ENCODE measurements at regions not wholly inside any gene's neighbourhood (a gene's known extent, or its start where the extent isn't known, plus 50 kb on each side); places are given as distances from the start of the nearest gene placed in this dataset.

DNA sequence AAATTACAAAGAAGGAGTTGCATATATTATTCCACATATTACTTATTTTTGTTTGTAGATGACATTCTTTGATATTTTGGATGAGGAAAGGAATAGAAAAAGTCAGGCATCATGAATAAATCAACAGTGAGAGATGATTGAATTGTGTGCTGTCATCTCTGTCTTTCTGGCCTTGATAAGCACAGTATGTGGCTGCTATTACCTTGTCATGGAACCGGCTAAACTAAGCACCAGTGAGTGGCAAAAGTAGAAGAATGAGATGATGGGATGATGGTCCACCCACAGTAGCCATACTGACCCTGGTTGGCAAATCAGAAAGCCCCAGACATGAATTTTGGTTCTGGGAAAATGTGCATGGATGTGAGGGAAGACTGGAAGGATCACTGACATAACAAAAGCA, 361.2 kb upstream of the DMAC1 start:
- no peaks in the 10 kb centered on the region for H3K4me1 ChIP-seq (ENCODE audit: control insufficient read depth in 2 of 2, insufficient read depth in 2 of 2, low read length in 1 of 2)
- H3K36me3 ChIP-seq (ENCODE audit: control insufficient read depth in 2 of 2, insufficient read depth in 2 of 2, low read length in 1 of 2): no peaks in the 10 kb centered on the region
- no peaks in the 10 kb centered on the region for H3K27me3 ChIP-seq (ENCODE audit: control insufficient read depth in 1 of 2, insufficient read depth in 2 of 2, low read length in 2 of 2)
- no peak overlapping the region for H3K27ac ChIP-seq (ENCODE audit: low read depth in 2 of 2, low read length in 1 of 2)
- H3K9me3 ChIP-seq (ENCODE audit: control insufficient read depth in 2 of 2, insufficient read depth in 1 of 2, low read depth in 1 of 2, low read length in 1 of 2): no peaks in the 10 kb centered on the region
- 83% methylated on average over 1 of the region's 1 CpG for WGBS, 2 donors
- no peak overlapping the region for H3K4me3 ChIP-seq (ENCODE audit: low read depth in 1 of 2, low read length in 2 of 2)

DNA sequence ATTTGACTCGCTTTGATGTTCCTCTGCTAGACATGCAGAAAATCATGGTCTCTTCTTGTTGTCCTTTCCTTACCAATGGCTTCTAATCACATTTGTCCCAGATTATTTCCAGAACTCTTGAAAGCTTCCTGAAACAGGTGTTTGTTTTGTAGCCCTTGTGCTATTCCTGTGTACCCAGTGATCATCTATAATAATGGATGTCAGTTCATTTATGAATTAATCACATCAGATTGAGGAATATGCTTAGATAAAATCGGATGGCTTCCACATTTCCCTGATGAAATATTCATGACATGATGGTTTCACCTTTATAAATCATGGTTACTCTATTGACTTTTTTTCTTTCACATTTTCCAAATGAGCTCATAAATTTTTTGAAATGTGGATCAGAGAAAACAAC, 359.0 kb upstream of the DMAC1 start:
- no peaks in the 10 kb centered on the region for H3K9me3 ChIP-seq (ENCODE audit: control insufficient read depth in 2 of 2, insufficient read depth in 1 of 2, low read depth in 1 of 2, low read length in 1 of 2)
- WGBS, 2 donors: 67 to 85% methylated on average over 2 of the region's 2 CpGs
- H3K4me3 ChIP-seq (ENCODE audit: low read depth in 1 of 2, low read length in 2 of 2): no peak overlapping the region
- H3K27ac ChIP-seq (ENCODE audit: low read depth in 2 of 2, low read length in 1 of 2): no peak overlapping the region
- no peaks in the 10 kb centered on the region for H3K36me3 ChIP-seq (ENCODE audit: control insufficient read depth in 2 of 2, insufficient read depth in 2 of 2, low read length in 1 of 2)
- no peaks in the 10 kb centered on the region for H3K27me3 ChIP-seq (ENCODE audit: control insufficient read depth in 1 of 2, insufficient read depth in 2 of 2, low read length in 2 of 2)
- no peaks in the 10 kb centered on the region for H3K4me1 ChIP-seq (ENCODE audit: control insufficient read depth in 2 of 2, insufficient read depth in 2 of 2, low read length in 1 of 2)

GRCh38 chr9:8157683-8158324, 358.2 kb upstream of the DMAC1 start:
- Histone ChIP-seq H3K36me3 (ENCODE audit: control insufficient read depth in 2 of 2, insufficient read depth in 2 of 2, low read length in 1 of 2) (no peaks in the 10 kb centered on the region), H3K9me3 (ENCODE audit: control insufficient read depth in 2 of 2, insufficient read depth in 1 of 2, low read depth in 1 of 2, low read length in 1 of 2) (no peaks in the 10 kb centered on the region), H3K4me1 (ENCODE audit: control insufficient read depth in 2 of 2, insufficient read depth in 2 of 2, low read length in 1 of 2) (no peaks in the 10 kb centered on the region), H3K4me3 (ENCODE audit: low read depth in 1 of 2, low read length in 2 of 2) (no peak overlapping the region), H3K27me3 (ENCODE audit: control insufficient read depth in 1 of 2, insufficient read depth in 2 of 2, low read length in 2 of 2) (no peaks in the 10 kb centered on the region), H3K27ac (ENCODE audit: low read depth in 2 of 2, low read length in 1 of 2) (no peak overlapping the region)
- WGBS, 2 donors: 78% methylated on average over 3 of the region's 3 CpGs

GRCh38 chr9:8156346-8156745, 356.8 kb upstream of the DMAC1 start:
- Histone ChIP-seq H3K4me1 (ENCODE audit: control insufficient read depth in 2 of 2, insufficient read depth in 2 of 2, low read length in 1 of 2) (no peaks in the 10 kb centered on the region), H3K27ac (ENCODE audit: low read depth in 2 of 2, low read length in 1 of 2) (no peak overlapping the region), H3K9me3 (ENCODE audit: control insufficient read depth in 2 of 2, insufficient read depth in 1 of 2, low read depth in 1 of 2, low read length in 1 of 2) (no peaks in the 10 kb centered on the region), H3K27me3 (ENCODE audit: control insufficient read depth in 1 of 2, insufficient read depth in 2 of 2, low read length in 2 of 2) (no peaks in the 10 kb centered on the region), H3K36me3 (ENCODE audit: control insufficient read depth in 2 of 2, insufficient read depth in 2 of 2, low read length in 1 of 2) (no peaks in the 10 kb centered on the region), H3K4me3 (ENCODE audit: low read depth in 1 of 2, low read length in 2 of 2) (no peak overlapping the region)
- WGBS, 2 donors: 59 to 78% methylated on average over 2 of the region's 2 CpGs

- no peaks in the 10 kb centered on the region for H3K9me3 ChIP-seq (ENCODE audit: control insufficient read depth in 2 of 2, insufficient read depth in 1 of 2, low read depth in 1 of 2, low read length in 1 of 2)
- H3K27me3 ChIP-seq (ENCODE audit: control insufficient read depth in 1 of 2, insufficient read depth in 2 of 2, low read length in 2 of 2): no peaks in the 10 kb centered on the region
- WGBS, 2 donors: 90 to 92% methylated on average over 5 of the region's 5 CpGs
- H3K36me3 ChIP-seq (ENCODE audit: control insufficient read depth in 2 of 2, insufficient read depth in 2 of 2, low read length in 1 of 2): no peaks in the 10 kb centered on the region
- H3K4me1 ChIP-seq (ENCODE audit: control insufficient read depth in 2 of 2, insufficient read depth in 2 of 2, low read length in 1 of 2): no peaks in the 10 kb centered on the region
- H3K4me3 ChIP-seq (ENCODE audit: low read depth in 1 of 2, low read length in 2 of 2): no peak overlapping the region
- H3K27ac ChIP-seq (ENCODE audit: low read depth in 2 of 2, low read length in 1 of 2): no peak overlapping the region
These were observed 356.1 kb upstream of the DMAC1 start for GRCh38 chr9:8155706-8156105.

DNA sequence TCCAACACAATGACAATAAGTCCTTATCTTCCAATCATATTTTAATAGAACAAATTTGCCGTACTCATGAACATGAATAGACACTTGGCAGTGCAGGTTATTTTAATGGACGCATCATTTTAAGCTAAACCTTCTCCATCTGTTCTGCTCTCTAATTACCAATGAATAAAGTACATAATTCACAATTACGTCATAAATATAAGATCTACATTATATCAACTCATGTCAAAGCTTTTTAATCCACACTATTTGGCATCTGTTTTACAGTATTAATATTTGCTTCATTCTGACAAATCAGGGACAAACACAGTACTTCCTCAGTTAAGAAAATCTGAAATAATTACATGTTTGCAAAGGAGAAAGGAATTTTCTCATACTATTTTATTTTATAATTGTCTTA, 344.1 kb upstream of the DMAC1 start:
- H3K9me3 ChIP-seq (ENCODE audit: control insufficient read depth in 2 of 2, insufficient read depth in 1 of 2, low read depth in 1 of 2, low read length in 1 of 2): no peaks in the 10 kb centered on the region
- H3K36me3 ChIP-seq (ENCODE audit: control insufficient read depth in 2 of 2, insufficient read depth in 2 of 2, low read length in 1 of 2): no peaks in the 10 kb centered on the region
- H3K27ac ChIP-seq (ENCODE audit: low read depth in 2 of 2, low read length in 1 of 2): no peak overlapping the region
- WGBS, 2 donors: 85 to 89% methylated on average over 3 of the region's 3 CpGs
- H3K4me1 ChIP-seq (ENCODE audit: control insufficient read depth in 2 of 2, insufficient read depth in 2 of 2, low read length in 1 of 2): no peaks in the 10 kb centered on the region
- H3K27me3 ChIP-seq (ENCODE audit: control insufficient read depth in 1 of 2, insufficient read depth in 2 of 2, low read length in 2 of 2): peaks cover 0 to 2% of the 10 kb centered on the region in 2 donors
- no peak overlapping the region for H3K4me3 ChIP-seq (ENCODE audit: low read depth in 1 of 2, low read length in 2 of 2)

- Histone ChIP-seq H3K4me3 (ENCODE audit: low read depth in 1 of 2, low read length in 2 of 2) (no peak overlapping the region), H3K9me3 (ENCODE audit: control insufficient read depth in 2 of 2, insufficient read depth in 1 of 2, low read depth in 1 of 2, low read length in 1 of 2) (no peaks in the 10 kb centered on the region), H3K27me3 (ENCODE audit: control insufficient read depth in 1 of 2, insufficient read depth in 2 of 2, low read length in 2 of 2) (no peaks in the 10 kb centered on the region), H3K36me3 (ENCODE audit: control insufficient read depth in 2 of 2, insufficient read depth in 2 of 2, low read length in 1 of 2) (no peaks in the 10 kb centered on the region), H3K27ac (ENCODE audit: low read depth in 2 of 2, low read length in 1 of 2) (no peak overlapping the region), H3K4me1 (ENCODE audit: control insufficient read depth in 2 of 2, insufficient read depth in 2 of 2, low read length in 1 of 2) (no peaks in the 10 kb centered on the region)
- 35 to 39% methylated on average over 2 of the region's 2 CpGs for WGBS, 2 donors
These were observed 341.0 kb upstream of the DMAC1 start for GRCh38 chr9:8140557-8140956.

- Histone ChIP-seq H3K4me3 (ENCODE audit: low read depth in 1 of 2, low read length in 2 of 2) (no peak overlapping the region), H3K27ac (ENCODE audit: low read depth in 2 of 2, low read length in 1 of 2) (no peak overlapping the region), H3K27me3 (ENCODE audit: control insufficient read depth in 1 of 2, insufficient read depth in 2 of 2, low read length in 2 of 2) (no peaks in the 10 kb centered on the region), H3K36me3 (ENCODE audit: control insufficient read depth in 2 of 2, insufficient read depth in 2 of 2, low read length in 1 of 2) (no peaks in the 10 kb centered on the region), H3K4me1 (ENCODE audit: control insufficient read depth in 2 of 2, insufficient read depth in 2 of 2, low read length in 1 of 2) (no peaks in the 10 kb centered on the region), H3K9me3 (ENCODE audit: control insufficient read depth in 2 of 2, insufficient read depth in 1 of 2, low read depth in 1 of 2, low read length in 1 of 2) (no peaks in the 10 kb centered on the region)
- WGBS, 2 donors: 93 to 99% methylated on average over 1 of the region's 1 CpG
These were observed 340.2 kb upstream of the DMAC1 start for GRCh38 chr9:8139756-8140155.

DNA sequence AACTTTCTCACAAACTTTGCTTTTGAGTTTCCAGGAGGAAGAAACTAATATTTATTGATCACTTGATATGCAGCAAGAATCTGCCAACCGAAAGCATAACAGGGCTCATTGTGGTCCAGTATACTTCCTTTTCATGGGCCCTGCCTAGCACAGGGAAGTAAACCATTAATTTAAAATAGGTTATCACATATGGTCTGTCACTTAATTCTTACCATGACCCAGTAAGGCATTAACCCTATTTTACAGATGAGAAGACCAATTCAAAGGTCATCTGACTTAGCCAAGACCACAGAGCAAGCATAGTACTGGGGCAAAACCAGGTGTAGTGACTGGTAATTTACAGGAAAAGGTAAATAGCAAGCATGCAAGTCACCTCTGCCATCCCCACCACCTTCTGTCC, 336.9 kb upstream of the DMAC1 start:
- WGBS, 2 donors: 87 to 89% methylated on average over 1 of the region's 1 CpG
- no peak overlapping the region for H3K27ac ChIP-seq (ENCODE audit: low read depth in 2 of 2, low read length in 1 of 2)
- H3K4me1 ChIP-seq (ENCODE audit: control insufficient read depth in 2 of 2, insufficient read depth in 2 of 2, low read length in 1 of 2): no peaks in the 10 kb centered on the region
- no peaks in the 10 kb centered on the region for H3K9me3 ChIP-seq (ENCODE audit: control insufficient read depth in 2 of 2, insufficient read depth in 1 of 2, low read depth in 1 of 2, low read length in 1 of 2)
- H3K4me3 ChIP-seq (ENCODE audit: low read depth in 1 of 2, low read length in 2 of 2): no peak overlapping the region
- no peaks in the 10 kb centered on the region for H3K36me3 ChIP-seq (ENCODE audit: control insufficient read depth in 2 of 2, insufficient read depth in 2 of 2, low read length in 1 of 2)
- no peaks in the 10 kb centered on the region for H3K27me3 ChIP-seq (ENCODE audit: control insufficient read depth in 1 of 2, insufficient read depth in 2 of 2, low read length in 2 of 2)

GRCh38 chr9:8134635-8135034, 335.1 kb upstream of the DMAC1 start:
- Histone ChIP-seq H3K27ac (ENCODE audit: low read depth in 2 of 2, low read length in 1 of 2) (no peak overlapping the region), H3K4me1 (ENCODE audit: control insufficient read depth in 2 of 2, insufficient read depth in 2 of 2, low read length in 1 of 2) (no peaks in the 10 kb centered on the region), H3K27me3 (ENCODE audit: control insufficient read depth in 1 of 2, insufficient read depth in 2 of 2, low read length in 2 of 2) (no peaks in the 10 kb centered on the region), H3K9me3 (ENCODE audit: control insufficient read depth in 2 of 2, insufficient read depth in 1 of 2, low read depth in 1 of 2, low read length in 1 of 2) (no peaks in the 10 kb centered on the region), H3K4me3 (ENCODE audit: low read depth in 1 of 2, low read length in 2 of 2) (no peak overlapping the region), H3K36me3 (ENCODE audit: control insufficient read depth in 2 of 2, insufficient read depth in 2 of 2, low read length in 1 of 2) (no peaks in the 10 kb centered on the region)
- 86 to 91% methylated on average over 3 of the region's 3 CpGs for WGBS, 2 donors
